Vagina (tissue), 2 donors: ENCODE measurements at regions not wholly inside any gene's neighbourhood (a gene's known extent, or its start where the extent isn't known, plus 50 kb on each side); places are given as distances from the start of the nearest gene placed in this dataset.

ENCODE experiments used
- DNase-seq, 2 donors: peaks; one replicate each; pipeline ENCODE4 v3.0.0-alpha.2; 2017; ENCODE audit errors: extremely low spot score in 2 of 2
- H3K27ac ChIP-seq: fragments of 200-600 bp; sonication (generic); one replicate; pipeline ENCODE4 v1.5.1; 2019
- H3K27me3 ChIP-seq: fragments of 200-600 bp; sonication (generic); one replicate; pipeline ENCODE4 v1.5.1; 2019
- H3K36me3 ChIP-seq, 2 donors: fragments of 200-600 bp; sonication (generic); one replicate each; pipeline ENCODE4 v1.5.1; 2017 to 2019
- H3K4me1 ChIP-seq: fragments of 200-600 bp; sonication (generic); one replicate; pipeline ENCODE4 v1.5.1; 2019
- H3K4me3 ChIP-seq, 2 donors: fragments of 200-600 bp; sonication (generic); 1 replicate in 1 of 2; 2 replicates in 1 of 2; pipeline ENCODE4 v1.5.1; 2016 to 2019
- H3K9me3 ChIP-seq: fragments of 200-600 bp; sonication (generic); one replicate; pipeline ENCODE4 v1.5.1; 2019
- POLR2A ChIP-seq, 2 donors: fragments of 450-650 bp; IDR thresholded peaks; one replicate each; pipeline ENCODE4 v1.6.1; 2017; ENCODE audit warnings: antibody characterized with exemption in 2 of 2, mild to moderate bottlenecking in 2 of 2, moderate library complexity in 2 of 2
- POLR2AphosphoS5 ChIP-seq, 2 donors: sonication (generic); formaldehyde crosslinking; IDR thresholded peaks; one replicate each; pipeline ENCODE4 v1.9.0; 2017; ENCODE audit warnings: antibody characterized with exemption in 2 of 2, mild to moderate bottlenecking in 2 of 2, low read depth in 1 of 2; ENCODE audit not compliant: insufficient read depth in 1 of 2
- intact Hi-C: fragments of 100-400 bp; cut with DNase I; formaldehyde crosslinking; loops from one replicate; pipeline ENCODE4 v1.15.1; 2023
- TF ChIP-seq, protein P1 (sequence below), 3 experiments: fragments of 450-650 bp in 2 of 3; fragments of 200-600 bp in 1 of 3; sonication (generic) in 1 of 3; IDR thresholded peaks; one replicate each; pipeline ENCODE4 v1.5.1; 2017 to 2019; ENCODE audit warnings: antibody characterized with exemption in 3 of 3, mild to moderate bottlenecking in 2 of 3, moderate library complexity in 2 of 3

DNA sequence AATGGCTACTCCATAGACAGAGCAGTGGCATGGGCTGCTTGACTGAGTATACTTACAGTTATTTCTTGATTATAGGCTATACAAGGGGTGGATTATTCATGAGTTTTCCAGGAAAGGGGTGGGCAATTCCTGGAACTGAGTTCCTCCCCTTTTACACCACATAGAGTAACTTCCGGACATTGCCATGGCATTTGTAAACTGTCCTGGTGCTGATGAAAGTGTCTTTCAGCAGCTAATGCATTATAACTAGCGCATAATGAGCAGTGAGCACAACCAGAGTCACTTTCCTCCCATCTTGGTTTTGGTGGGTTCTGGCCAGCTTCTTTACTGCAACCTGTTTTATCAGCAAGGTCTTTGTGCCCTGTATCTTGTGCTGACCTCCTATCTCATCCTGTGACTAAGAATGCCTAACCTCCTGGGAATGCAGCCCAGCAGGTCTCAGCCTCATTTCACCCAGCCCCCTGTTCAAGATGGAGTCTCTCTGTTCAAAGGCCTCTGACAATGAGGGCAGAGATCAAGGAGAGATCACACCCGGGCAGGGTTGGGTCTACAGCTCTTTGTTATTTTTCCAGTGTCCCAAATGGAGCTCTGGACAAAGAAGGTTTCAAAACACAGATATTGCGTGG lies 468.4 kb upstream of the PRKX start:
- Histone ChIP-seq H3K27me3 (no peaks in the 10 kb centered on the region), H3K9me3 (no peaks in the 10 kb centered on the region), H3K27ac (no peak overlapping the region), H3K4me1 (no peaks in the 10 kb centered on the region), H3K36me3 (no peaks in the 10 kb centered on the region), H3K4me3 (no peak overlapping the region)
- no peak for DNase-seq
- intact Hi-C loops: no loop called here
- TF ChIP-seq, protein P1, sequence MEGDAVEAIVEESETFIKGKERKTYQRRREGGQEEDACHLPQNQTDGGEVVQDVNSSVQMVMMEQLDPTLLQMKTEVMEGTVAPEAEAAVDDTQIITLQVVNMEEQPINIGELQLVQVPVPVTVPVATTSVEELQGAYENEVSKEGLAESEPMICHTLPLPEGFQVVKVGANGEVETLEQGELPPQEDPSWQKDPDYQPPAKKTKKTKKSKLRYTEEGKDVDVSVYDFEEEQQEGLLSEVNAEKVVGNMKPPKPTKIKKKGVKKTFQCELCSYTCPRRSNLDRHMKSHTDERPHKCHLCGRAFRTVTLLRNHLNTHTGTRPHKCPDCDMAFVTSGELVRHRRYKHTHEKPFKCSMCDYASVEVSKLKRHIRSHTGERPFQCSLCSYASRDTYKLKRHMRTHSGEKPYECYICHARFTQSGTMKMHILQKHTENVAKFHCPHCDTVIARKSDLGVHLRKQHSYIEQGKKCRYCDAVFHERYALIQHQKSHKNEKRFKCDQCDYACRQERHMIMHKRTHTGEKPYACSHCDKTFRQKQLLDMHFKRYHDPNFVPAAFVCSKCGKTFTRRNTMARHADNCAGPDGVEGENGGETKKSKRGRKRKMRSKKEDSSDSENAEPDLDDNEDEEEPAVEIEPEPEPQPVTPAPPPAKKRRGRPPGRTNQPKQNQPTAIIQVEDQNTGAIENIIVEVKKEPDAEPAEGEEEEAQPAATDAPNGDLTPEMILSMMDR (IDR thresholded peaks at IDR 0.05): no peak
- no peak for TF ChIP-seq POLR2AphosphoS5 (IDR thresholded peaks at IDR 0.05; ENCODE audit: insufficient read depth in 1 of 2, low read depth in 1 of 2)

DNA sequence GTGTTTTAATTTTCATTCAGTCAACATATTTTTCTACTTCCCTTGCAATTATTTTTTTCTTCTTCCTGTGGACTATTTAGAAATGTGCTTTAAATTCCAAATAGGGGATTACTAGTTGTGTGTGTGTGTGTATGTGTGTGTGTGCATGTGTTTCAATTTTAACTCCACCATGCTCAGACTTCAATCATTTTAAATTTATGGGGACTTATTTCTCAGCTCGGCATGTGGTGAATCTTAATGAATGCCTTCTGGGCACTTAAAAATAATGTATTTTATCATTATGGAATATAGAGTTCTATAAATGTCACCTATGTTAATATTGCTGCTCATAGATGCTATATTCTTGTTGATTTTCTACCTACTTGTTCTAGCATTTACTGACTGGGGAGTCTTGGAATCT lies 465.6 kb upstream of the PRKX start:
- Histone ChIP-seq H3K4me1 (no peaks in the 10 kb centered on the region), H3K27ac (no peak overlapping the region), H3K27me3 (no peaks in the 10 kb centered on the region), H3K4me3 (no peak overlapping the region), H3K36me3 (no peaks in the 10 kb centered on the region), H3K9me3 (no peaks in the 10 kb centered on the region)
- DNase-seq: no peak
- intact Hi-C loops: no loop called here
- TF ChIP-seq POLR2AphosphoS5 (IDR thresholded peaks at IDR 0.05; ENCODE audit: insufficient read depth in 1 of 2, low read depth in 1 of 2) (no peak), POLR2A (IDR thresholded peaks at IDR 0.05) (no peak)
- TF ChIP-seq, protein P1 (IDR thresholded peaks at IDR 0.05): no peak

GRCh38 chrX:4175221-4175620 lies 461.8 kb upstream of the PRKX start:
- intact Hi-C loops: no loop called here
- H3K27ac ChIP-seq: no peak overlapping the region
- H3K4me1 ChIP-seq: no peaks in the 10 kb centered on the region
- no peaks in the 10 kb centered on the region for H3K27me3 ChIP-seq
- H3K36me3 ChIP-seq: no peaks in the 10 kb centered on the region
- no peaks in the 10 kb centered on the region for H3K9me3 ChIP-seq
- TF ChIP-seq, protein P1 (IDR thresholded peaks at IDR 0.05): no peak
- TF ChIP-seq POLR2A (IDR thresholded peaks at IDR 0.05) (no peak), POLR2AphosphoS5 (IDR thresholded peaks at IDR 0.05; ENCODE audit: insufficient read depth in 1 of 2, low read depth in 1 of 2) (no peak)
- H3K4me3 ChIP-seq: no peak overlapping the region
- no peak for DNase-seq

DNA sequence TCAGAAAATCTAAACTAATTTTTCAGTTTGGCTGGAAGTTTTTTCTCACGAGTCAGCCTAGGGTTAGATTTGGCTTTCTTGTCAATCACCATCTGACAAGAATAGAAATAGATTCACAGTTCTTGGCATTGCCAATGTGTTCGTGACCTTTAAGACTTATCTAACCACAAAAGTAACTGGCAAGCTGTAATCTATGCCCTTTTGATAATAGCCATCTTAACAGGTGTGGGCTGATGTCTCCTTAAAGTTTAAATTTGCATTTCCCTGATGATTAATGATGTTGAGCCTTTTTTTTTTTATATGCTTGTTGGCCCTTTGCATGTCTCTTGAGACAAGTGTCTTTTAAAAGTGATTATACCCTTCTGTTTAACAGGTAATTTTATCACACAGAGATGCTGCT lies 460.3 kb upstream of the PRKX start:
- no peaks in the 10 kb centered on the region for H3K9me3 ChIP-seq
- intact Hi-C loops: no loop called here
- no peak overlapping the region for H3K4me3 ChIP-seq
- TF ChIP-seq POLR2A (IDR thresholded peaks at IDR 0.05): no peak
- DNase-seq: no peak
- H3K36me3 ChIP-seq: no peaks in the 10 kb centered on the region
- no peaks in the 10 kb centered on the region for H3K27me3 ChIP-seq
- H3K27ac ChIP-seq: no peak overlapping the region
- H3K4me1 ChIP-seq: no peaks in the 10 kb centered on the region

GRCh38 chrX:4151798-4152197 lies 438.3 kb upstream of the PRKX start:
- Histone ChIP-seq H3K9me3 (no peaks in the 10 kb centered on the region), H3K36me3 (no peaks in the 10 kb centered on the region), H3K4me1 (no peaks in the 10 kb centered on the region), H3K27ac (no peak overlapping the region), H3K27me3 (no peaks in the 10 kb centered on the region), H3K4me3 (no peak overlapping the region)
- intact Hi-C loops: no loop called here
- DNase-seq: no peak
- no peak for TF ChIP-seq POLR2A (IDR thresholded peaks at IDR 0.05)
- TF ChIP-seq, protein P1 (IDR thresholded peaks at IDR 0.05): no peak
- TF ChIP-seq POLR2AphosphoS5 (IDR thresholded peaks at IDR 0.05; ENCODE audit: insufficient read depth in 1 of 2, low read depth in 1 of 2): no peak
